ENCODE measurements at regions not wholly inside any gene's neighbourhood (a gene's known extent, or its start where the extent isn't known, plus 50 kb on each side); places are given as distances from the start of the nearest gene placed in this dataset.

- TF ChIP-seq, protein P1, sequence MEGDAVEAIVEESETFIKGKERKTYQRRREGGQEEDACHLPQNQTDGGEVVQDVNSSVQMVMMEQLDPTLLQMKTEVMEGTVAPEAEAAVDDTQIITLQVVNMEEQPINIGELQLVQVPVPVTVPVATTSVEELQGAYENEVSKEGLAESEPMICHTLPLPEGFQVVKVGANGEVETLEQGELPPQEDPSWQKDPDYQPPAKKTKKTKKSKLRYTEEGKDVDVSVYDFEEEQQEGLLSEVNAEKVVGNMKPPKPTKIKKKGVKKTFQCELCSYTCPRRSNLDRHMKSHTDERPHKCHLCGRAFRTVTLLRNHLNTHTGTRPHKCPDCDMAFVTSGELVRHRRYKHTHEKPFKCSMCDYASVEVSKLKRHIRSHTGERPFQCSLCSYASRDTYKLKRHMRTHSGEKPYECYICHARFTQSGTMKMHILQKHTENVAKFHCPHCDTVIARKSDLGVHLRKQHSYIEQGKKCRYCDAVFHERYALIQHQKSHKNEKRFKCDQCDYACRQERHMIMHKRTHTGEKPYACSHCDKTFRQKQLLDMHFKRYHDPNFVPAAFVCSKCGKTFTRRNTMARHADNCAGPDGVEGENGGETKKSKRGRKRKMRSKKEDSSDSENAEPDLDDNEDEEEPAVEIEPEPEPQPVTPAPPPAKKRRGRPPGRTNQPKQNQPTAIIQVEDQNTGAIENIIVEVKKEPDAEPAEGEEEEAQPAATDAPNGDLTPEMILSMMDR (IDR thresholded peaks at IDR 0.05; ENCODE audit: extremely low read depth in 1 of 2, insufficient read depth in 1 of 2, low read depth in 1 of 2, low read length in 2 of 2), result no peak
- TF ChIP-seq EZH2 (IDR thresholded peaks at IDR 0.05; ENCODE audit: borderline replicate concordance, low read depth, low read length, severe bottlenecking) (no peak), POLR2A (IDR thresholded peaks at IDR 0.05; ENCODE audit: low read depth, low read length) (no peak), POLR2AphosphoS5 (IDR thresholded peaks at IDR 0.05; ENCODE audit: insufficient read depth, low read depth, low read length) (no peak)
Measured at GRCh38 chr13:81379183-81379582, 1038.3 kb upstream of the SPRY2 start.

Measured in endothelial cell of umbilical vein (primary cell).